ENCODE measurements at regions not wholly inside any gene's neighbourhood (a gene's known extent, or its start where the extent isn't known, plus 50 kb on each side); places are given as distances from the start of the nearest gene placed in this dataset.

DNA sequence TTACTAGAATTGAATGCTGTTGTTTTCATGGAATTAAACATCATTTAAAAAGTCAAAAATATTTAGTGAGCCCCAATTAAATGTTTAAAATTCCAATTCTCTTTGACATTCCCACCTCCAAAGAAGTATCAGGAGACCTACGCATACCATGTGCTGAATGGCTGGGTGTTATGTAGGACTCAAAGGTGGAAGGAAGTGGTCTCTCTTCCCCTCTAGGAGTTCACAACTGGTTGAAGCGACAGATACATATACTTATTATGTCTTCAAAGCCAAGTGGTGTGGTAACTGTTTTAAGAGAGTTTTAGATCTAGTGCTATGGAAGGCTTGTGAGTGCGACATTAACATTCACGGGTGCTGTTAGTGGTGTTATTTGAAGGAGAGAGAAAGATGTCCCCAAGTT is 464.0 kb downstream of the ATP23 start:
- no peaks in the 10 kb centered on the region for H3K79me2 ChIP-seq (ENCODE audit: insufficient read depth, low read length)
- no peak overlapping the region for H3K4me3 ChIP-seq (ENCODE audit: insufficient read depth, low read length, poor library complexity, severe bottlenecking)
- no peaks in the 10 kb centered on the region for H3K27me3 ChIP-seq (ENCODE audit: low read length)
- H3K9ac ChIP-seq (ENCODE audit: low read length) = no peak overlapping the region
- H3K27ac ChIP-seq (ENCODE audit: low read depth, low read length) = no peak overlapping the region
- H4K20me1 ChIP-seq (ENCODE audit: low read depth, low read length) = no peaks in the 10 kb centered on the region
- no peaks in the 10 kb centered on the region for H3K36me3 ChIP-seq (ENCODE audit: low read length)
- H3F3A ChIP-seq (ENCODE audit: insufficient read depth) = no peaks in the 10 kb centered on the region
- no peak overlapping the region for H2AFZ ChIP-seq (ENCODE audit: low read depth, low read length, severe bottlenecking)
- H3K9me3 ChIP-seq (ENCODE audit: insufficient read depth, low read length) = no peaks in the 10 kb centered on the region
- no peak for TF ChIP-seq EZH2phosphoT487 (conservative IDR thresholded peaks at IDR 0.05; ENCODE audit: low read length)
- TF ChIP-seq, protein P1, sequence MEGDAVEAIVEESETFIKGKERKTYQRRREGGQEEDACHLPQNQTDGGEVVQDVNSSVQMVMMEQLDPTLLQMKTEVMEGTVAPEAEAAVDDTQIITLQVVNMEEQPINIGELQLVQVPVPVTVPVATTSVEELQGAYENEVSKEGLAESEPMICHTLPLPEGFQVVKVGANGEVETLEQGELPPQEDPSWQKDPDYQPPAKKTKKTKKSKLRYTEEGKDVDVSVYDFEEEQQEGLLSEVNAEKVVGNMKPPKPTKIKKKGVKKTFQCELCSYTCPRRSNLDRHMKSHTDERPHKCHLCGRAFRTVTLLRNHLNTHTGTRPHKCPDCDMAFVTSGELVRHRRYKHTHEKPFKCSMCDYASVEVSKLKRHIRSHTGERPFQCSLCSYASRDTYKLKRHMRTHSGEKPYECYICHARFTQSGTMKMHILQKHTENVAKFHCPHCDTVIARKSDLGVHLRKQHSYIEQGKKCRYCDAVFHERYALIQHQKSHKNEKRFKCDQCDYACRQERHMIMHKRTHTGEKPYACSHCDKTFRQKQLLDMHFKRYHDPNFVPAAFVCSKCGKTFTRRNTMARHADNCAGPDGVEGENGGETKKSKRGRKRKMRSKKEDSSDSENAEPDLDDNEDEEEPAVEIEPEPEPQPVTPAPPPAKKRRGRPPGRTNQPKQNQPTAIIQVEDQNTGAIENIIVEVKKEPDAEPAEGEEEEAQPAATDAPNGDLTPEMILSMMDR (IDR thresholded peaks at IDR 0.05; ENCODE audit: insufficient read depth, low read length, poor library complexity, severe bottlenecking) = no peak
- no peaks in the 10 kb centered on the region for H3K9me2 ChIP-seq (replicated peaks; ENCODE audit: insufficient read depth, low read length)
- H3K4me2 ChIP-seq (ENCODE audit: low read depth, low read length, poor library complexity, severe bottlenecking) = no peak overlapping the region

DNA sequence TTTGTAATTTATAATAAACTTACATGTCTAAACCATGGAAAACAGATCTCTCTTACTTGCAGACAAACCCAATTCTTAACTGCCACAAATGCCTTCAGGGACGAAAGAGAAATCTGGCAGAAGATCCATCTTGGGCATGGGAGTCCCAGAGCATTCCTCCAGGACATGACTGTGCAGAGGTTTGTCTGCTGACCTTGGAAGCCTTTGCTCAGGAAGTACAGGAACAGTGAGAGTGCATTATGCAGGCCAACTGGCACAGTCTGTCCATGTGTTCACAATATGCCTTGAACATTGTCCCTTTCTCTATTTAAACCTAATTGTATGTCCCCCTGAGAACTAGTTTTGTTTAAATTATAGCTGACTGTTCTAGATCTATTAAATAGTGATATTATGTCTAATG is 467.1 kb downstream of the ATP23 start:
- H3F3A ChIP-seq (ENCODE audit: insufficient read depth) = no peaks in the 10 kb centered on the region
- no peaks in the 10 kb centered on the region for H3K9me3 ChIP-seq (ENCODE audit: insufficient read depth, low read length)
- TF ChIP-seq EZH2phosphoT487 (conservative IDR thresholded peaks at IDR 0.05; ENCODE audit: low read length) = no peak
- TF ChIP-seq, protein P1 (IDR thresholded peaks at IDR 0.05; ENCODE audit: insufficient read depth, low read length, poor library complexity, severe bottlenecking) = no peak
- H3K27ac ChIP-seq (ENCODE audit: low read depth, low read length) = no peak overlapping the region
- H3K4me3 ChIP-seq (ENCODE audit: insufficient read depth, low read length, poor library complexity, severe bottlenecking) = no peak overlapping the region
- no peaks in the 10 kb centered on the region for H3K79me2 ChIP-seq (ENCODE audit: insufficient read depth, low read length)
- H3K36me3 ChIP-seq (ENCODE audit: low read length) = no peaks in the 10 kb centered on the region
- H4K20me1 ChIP-seq (ENCODE audit: low read depth, low read length) = no peaks in the 10 kb centered on the region
- no peaks in the 10 kb centered on the region for H3K27me3 ChIP-seq (ENCODE audit: low read length)
- H3K9me2 ChIP-seq (replicated peaks; ENCODE audit: insufficient read depth, low read length) = no peaks in the 10 kb centered on the region
- no peak overlapping the region for H3K4me2 ChIP-seq (ENCODE audit: low read depth, low read length, poor library complexity, severe bottlenecking)
- H3K9ac ChIP-seq (ENCODE audit: low read length) = no peak overlapping the region
- H2AFZ ChIP-seq (ENCODE audit: low read depth, low read length, severe bottlenecking) = no peak overlapping the region

DNA sequence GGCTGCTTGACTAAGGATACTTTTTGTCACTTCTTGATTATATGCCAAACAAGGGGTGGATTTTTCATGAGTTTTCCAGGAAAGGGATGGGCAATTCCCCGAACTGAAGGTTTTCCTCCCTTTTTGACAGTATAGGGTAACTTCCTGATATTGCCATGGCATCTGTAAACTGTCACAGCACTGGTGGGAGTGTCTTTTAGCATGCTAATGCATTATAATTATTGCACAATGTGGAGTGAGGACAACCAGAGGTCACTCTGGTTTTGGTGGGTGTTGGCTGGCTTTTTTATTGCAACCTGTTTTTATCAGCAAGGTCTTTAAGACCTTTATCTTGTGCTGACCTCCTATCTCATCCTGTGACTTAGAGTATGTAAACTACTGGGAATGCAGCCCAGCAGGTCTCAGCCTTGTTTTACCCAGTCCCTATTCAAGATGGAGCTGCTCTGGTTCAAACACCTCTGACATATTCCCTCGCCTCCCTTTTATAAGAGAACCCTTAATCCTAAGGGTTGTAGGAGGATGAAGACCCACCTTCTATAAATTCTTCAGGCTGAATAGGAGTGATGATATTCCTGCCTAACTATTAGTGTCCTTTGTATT is 471.2 kb downstream of the ATP23 start:
- no peaks in the 10 kb centered on the region for H3K36me3 ChIP-seq (ENCODE audit: low read length)

More for the DNA sequence above, 471.2 kb downstream of the ATP23 start:
- H3K27me3 ChIP-seq (ENCODE audit: low read length) = no peaks in the 10 kb centered on the region
- H3K4me3 ChIP-seq (ENCODE audit: insufficient read depth, low read length, poor library complexity, severe bottlenecking) = no peak overlapping the region
- H3K4me2 ChIP-seq (ENCODE audit: low read depth, low read length, poor library complexity, severe bottlenecking) = no peak overlapping the region
- no peaks in the 10 kb centered on the region for H3K9me2 ChIP-seq (replicated peaks; ENCODE audit: insufficient read depth, low read length)
- H2AFZ ChIP-seq (ENCODE audit: low read depth, low read length, severe bottlenecking) = no peak overlapping the region
- TF ChIP-seq, protein P1 (IDR thresholded peaks at IDR 0.05; ENCODE audit: insufficient read depth, low read length, poor library complexity, severe bottlenecking) = no peak
- TF ChIP-seq EZH2phosphoT487 (conservative IDR thresholded peaks at IDR 0.05; ENCODE audit: low read length) = no peak
- H3K9me3 ChIP-seq (ENCODE audit: insufficient read depth, low read length) = no peaks in the 10 kb centered on the region
- no peak overlapping the region for H3K9ac ChIP-seq (ENCODE audit: low read length)
- H3K79me2 ChIP-seq (ENCODE audit: insufficient read depth, low read length) = no peaks in the 10 kb centered on the region
- H3F3A ChIP-seq (ENCODE audit: insufficient read depth) = no peaks in the 10 kb centered on the region
- H4K20me1 ChIP-seq (ENCODE audit: low read depth, low read length) = no peaks in the 10 kb centered on the region
- no peak overlapping the region for H3K27ac ChIP-seq (ENCODE audit: low read depth, low read length)
